Prostate gland (tissue), 2 donors: ENCODE measurements at regions not wholly inside any gene's neighbourhood (a gene's known extent, or its start where the extent isn't known, plus 50 kb on each side); places are given as distances from the start of the nearest gene placed in this dataset.

Experiments
- CTCF ChIP-seq, 4 experiments: fragments of 200-600 bp in 2 of 4; fragments of 450-650 bp in 2 of 4; sonication (generic) in 2 of 4; IDR thresholded peaks; 1 replicate in 3 of 4; 2 replicates in 1 of 4; pipeline ENCODE4 v1.5.1; 2016 to 2019; ENCODE audit warnings: antibody characterized with exemption in 4 of 4, mild to moderate bottlenecking in 2 of 4, moderate library complexity in 2 of 4
- POLR2AphosphoS5 ChIP-seq: sonication (generic); formaldehyde crosslinking; IDR thresholded peaks from one replicate; pipeline ENCODE4 v1.6.1; 2017; ENCODE audit warnings: antibody characterized with exemption

- TF ChIP-seq CTCF (IDR thresholded peaks at IDR 0.05) (no peak), POLR2AphosphoS5 (no peak)
These were observed 136.8 kb upstream of the THRB start for GRCh38 chr3:24631481-24631880.
